ENCODE measurements at regions not wholly inside any gene's neighbourhood (a gene's known extent, or its start where the extent isn't known, plus 50 kb on each side); places are given as distances from the start of the nearest gene placed in this dataset.

DNA sequence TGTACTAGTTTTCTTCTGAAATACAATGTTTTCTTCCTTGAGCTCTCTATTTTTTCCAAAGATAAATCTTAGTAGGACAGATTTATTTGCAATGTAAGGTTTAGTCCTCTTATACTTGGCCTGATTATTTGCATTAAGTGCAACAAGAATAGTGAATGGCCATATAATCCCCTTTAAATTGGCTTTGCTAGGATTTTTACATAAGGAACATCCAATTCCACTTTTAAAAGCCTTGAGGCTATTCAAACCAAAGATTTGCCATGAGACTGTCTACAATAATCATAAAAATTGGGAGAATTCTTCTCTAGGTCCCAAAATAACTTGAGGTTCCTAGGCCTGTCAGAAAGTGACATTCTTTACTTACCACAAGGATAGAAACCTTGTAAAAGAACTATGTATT is 128.6 kb upstream of the THSD7A start:
- H3K27me3 ChIP-seq: no peaks in the 10 kb centered on the region
- no peaks in the 10 kb centered on the region for H3K36me3 ChIP-seq
- no peak overlapping the region for H3K4me3 ChIP-seq
- no peak for DNase-seq (ENCODE audit: low read depth in 1 of 2, low spot score in 1 of 2)
- no peak overlapping the region for H3K27ac ChIP-seq
- H3K9me3 ChIP-seq (ENCODE audit: low read depth): no peaks in the 10 kb centered on the region
- H3K4me1 ChIP-seq (ENCODE audit: low read depth): no peaks in the 10 kb centered on the region
- TF ChIP-seq, protein P1, sequence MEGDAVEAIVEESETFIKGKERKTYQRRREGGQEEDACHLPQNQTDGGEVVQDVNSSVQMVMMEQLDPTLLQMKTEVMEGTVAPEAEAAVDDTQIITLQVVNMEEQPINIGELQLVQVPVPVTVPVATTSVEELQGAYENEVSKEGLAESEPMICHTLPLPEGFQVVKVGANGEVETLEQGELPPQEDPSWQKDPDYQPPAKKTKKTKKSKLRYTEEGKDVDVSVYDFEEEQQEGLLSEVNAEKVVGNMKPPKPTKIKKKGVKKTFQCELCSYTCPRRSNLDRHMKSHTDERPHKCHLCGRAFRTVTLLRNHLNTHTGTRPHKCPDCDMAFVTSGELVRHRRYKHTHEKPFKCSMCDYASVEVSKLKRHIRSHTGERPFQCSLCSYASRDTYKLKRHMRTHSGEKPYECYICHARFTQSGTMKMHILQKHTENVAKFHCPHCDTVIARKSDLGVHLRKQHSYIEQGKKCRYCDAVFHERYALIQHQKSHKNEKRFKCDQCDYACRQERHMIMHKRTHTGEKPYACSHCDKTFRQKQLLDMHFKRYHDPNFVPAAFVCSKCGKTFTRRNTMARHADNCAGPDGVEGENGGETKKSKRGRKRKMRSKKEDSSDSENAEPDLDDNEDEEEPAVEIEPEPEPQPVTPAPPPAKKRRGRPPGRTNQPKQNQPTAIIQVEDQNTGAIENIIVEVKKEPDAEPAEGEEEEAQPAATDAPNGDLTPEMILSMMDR (IDR thresholded peaks at IDR 0.05; ENCODE audit: low read depth, low read length): no peak

DNA sequence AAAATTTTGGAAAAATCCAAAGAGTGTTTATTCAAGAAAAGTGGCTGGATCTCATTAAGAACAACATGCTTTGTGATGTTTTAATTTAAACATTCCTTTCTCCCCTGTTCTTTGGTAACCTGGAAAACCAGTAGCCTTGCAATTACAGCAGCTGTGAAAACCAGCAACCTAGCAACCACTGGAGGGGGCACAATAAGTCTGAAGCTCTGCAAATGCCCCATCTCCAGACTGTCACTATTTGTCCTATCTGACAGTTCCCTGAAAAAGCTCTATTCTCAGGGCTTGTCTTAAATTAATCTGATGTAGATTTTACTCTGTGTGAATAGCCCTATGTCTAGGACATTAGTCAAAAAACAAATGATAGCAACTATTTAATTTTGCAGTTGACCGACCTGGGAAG is 137.6 kb upstream of the THSD7A start:
- no peak overlapping the region for H3K4me3 ChIP-seq
- H3K9me3 ChIP-seq (ENCODE audit: low read depth): no peaks in the 10 kb centered on the region
- TF ChIP-seq, protein P1 (IDR thresholded peaks at IDR 0.05; ENCODE audit: low read depth, low read length): no peak
- no peaks in the 10 kb centered on the region for H3K36me3 ChIP-seq
- H3K27ac ChIP-seq: no peak overlapping the region
- H3K27me3 ChIP-seq: no peaks in the 10 kb centered on the region
- no peaks in the 10 kb centered on the region for H3K4me1 ChIP-seq (ENCODE audit: low read depth)
- no peak for DNase-seq (ENCODE audit: low read depth in 1 of 2, low spot score in 1 of 2)

DNA sequence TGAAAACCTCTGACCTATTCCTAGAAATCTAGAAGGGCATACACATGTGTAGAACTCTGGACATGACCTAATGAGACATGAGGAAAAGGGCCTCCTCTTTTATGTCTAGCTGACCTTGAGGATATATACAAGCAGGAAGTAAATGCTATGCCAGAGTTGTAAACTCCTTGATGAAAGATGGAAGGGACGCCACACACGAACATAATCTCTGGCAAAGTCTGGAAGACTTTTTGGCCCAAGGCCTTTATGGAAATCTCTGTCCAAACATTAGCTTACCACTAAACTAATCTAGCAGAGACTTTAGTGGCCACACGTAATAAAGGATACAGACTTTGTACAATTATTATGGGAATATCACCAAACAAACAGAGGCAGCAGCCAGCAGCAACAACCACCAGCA is 138.1 kb upstream of the THSD7A start:
- DNase-seq (ENCODE audit: low read depth in 1 of 2, low spot score in 1 of 2): no peak
- no peaks in the 10 kb centered on the region for H3K4me1 ChIP-seq (ENCODE audit: low read depth)
- no peak overlapping the region for H3K27ac ChIP-seq
- H3K27me3 ChIP-seq: no peaks in the 10 kb centered on the region
- TF ChIP-seq, protein P1 (IDR thresholded peaks at IDR 0.05; ENCODE audit: low read depth, low read length): no peak
- no peaks in the 10 kb centered on the region for H3K36me3 ChIP-seq
- H3K4me3 ChIP-seq: no peak overlapping the region
- no peaks in the 10 kb centered on the region for H3K9me3 ChIP-seq (ENCODE audit: low read depth)

DNA sequence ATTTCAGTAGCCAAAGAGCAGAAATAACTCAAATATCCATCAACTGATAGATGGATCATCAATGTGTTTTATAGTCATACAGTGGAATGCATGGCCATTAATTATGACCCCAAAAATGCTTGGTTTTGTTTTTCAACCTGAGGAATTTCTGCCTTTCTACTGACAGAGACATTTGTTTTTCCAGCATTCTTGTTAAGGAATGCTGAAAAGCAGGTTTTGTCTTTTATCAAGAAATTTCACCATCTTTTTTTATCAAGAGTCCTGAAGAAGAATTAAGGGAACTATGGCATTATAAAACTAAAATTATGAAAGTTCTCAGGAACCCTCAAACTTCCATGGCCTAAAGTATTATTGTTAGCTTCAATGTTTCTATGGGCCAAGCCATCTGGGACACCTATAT is 153.4 kb upstream of the THSD7A start:
- Histone ChIP-seq H3K4me1 (ENCODE audit: low read depth) (no peaks in the 10 kb centered on the region), H3K27me3 (no peaks in the 10 kb centered on the region), H3K27ac (no peak overlapping the region), H3K36me3 (no peaks in the 10 kb centered on the region), H3K9me3 (ENCODE audit: low read depth) (peaks cover 3% of the 10 kb centered on the region), H3K4me3 (no peak overlapping the region)
- TF ChIP-seq, protein P1 (IDR thresholded peaks at IDR 0.05; ENCODE audit: low read depth, low read length): no peak
- DNase-seq (ENCODE audit: low read depth in 1 of 2, low spot score in 1 of 2): no peak

DNA sequence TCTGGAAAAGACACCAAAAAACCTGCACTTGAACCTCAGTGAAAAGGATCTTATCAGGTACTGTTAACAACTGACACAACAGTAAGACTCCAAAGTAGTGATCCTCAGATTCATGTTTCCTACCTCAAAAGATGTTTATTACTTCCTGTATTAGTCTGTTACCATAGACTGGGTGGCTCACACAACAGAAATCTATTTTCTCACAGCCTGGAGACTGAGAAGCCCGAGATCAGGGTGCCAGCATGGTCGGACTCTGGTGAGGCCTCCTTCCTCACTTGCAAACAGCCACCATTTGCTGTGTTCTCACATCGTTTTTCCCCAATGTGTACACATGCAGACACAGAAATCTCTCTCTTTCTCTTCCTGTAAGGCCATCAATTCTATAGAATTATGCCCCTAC is 154.0 kb upstream of the THSD7A start:
- TF ChIP-seq, protein P1 (IDR thresholded peaks at IDR 0.05; ENCODE audit: low read depth, low read length): no peak
- Histone ChIP-seq H3K27ac (no peak overlapping the region), H3K36me3 (no peaks in the 10 kb centered on the region), H3K27me3 (no peaks in the 10 kb centered on the region), H3K9me3 (ENCODE audit: low read depth) (peaks cover 3% of the 10 kb centered on the region), H3K4me3 (no peak overlapping the region), H3K4me1 (ENCODE audit: low read depth) (no peaks in the 10 kb centered on the region)
- DNase-seq (ENCODE audit: low read depth in 1 of 2, low spot score in 1 of 2): no peak

DNA sequence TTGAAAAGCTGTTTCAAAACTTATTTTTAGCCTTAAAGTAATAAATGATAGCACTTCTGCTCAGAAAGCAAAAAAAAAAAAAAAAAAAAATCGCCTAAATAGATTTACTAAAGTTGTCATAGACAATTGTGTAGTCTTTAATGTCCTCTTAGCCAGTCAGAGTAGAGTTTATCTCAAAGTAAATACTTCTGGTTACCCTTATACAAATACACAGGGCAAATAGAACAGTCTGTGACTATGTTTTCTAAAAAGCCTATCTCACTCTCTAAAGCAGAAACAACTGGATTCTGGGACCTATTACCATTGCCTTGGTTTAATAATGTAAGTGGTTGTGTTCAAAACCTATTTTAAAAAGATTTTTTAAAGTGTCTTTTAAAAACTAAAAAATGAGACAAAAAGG is 156.2 kb upstream of the THSD7A start:
- H3K27me3 ChIP-seq: no peaks in the 10 kb centered on the region

More for the DNA sequence above, 156.2 kb upstream of the THSD7A start:
- no peak overlapping the region for H3K4me3 ChIP-seq
- no peaks in the 10 kb centered on the region for H3K36me3 ChIP-seq
- TF ChIP-seq, protein P1 (IDR thresholded peaks at IDR 0.05; ENCODE audit: low read depth, low read length): no peak
- no peak overlapping the region for H3K27ac ChIP-seq
- peaks cover 3% of the 10 kb centered on the region for H3K9me3 ChIP-seq (ENCODE audit: low read depth)
- H3K4me1 ChIP-seq (ENCODE audit: low read depth): no peaks in the 10 kb centered on the region
- DNase-seq (ENCODE audit: low read depth in 1 of 2, low spot score in 1 of 2): no peak
